ENCODE measurements at regions not wholly inside any gene's neighbourhood (a gene's known extent, or its start where the extent isn't known, plus 50 kb on each side); places are given as distances from the start of the nearest gene placed in this dataset.

DNA sequence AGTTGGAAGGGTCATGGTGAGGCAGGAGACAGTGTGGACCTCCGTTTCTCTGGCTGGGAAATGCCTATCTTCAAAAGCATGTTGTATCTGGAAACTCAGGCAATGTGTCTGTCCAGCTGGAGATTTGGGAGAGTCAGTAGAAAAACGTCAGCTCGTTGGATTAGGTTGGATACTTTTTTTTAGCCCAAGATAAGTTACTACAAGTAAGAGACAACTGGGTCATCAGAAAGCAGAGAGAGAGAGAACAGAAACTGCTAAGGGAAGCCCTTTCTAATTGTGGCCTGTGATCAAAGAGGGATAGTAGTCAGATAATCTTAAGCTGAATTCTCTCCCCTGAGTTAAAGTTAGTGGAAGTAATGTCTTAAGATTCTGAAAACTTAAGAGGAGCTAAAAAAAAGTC, 78.9 kb upstream of the ZNF280D start:
- H4K20me1 ChIP-seq (ENCODE audit: control insufficient read depth, insufficient read depth, insufficient read length), result no peaks in the 10 kb centered on the region
- no peak overlapping the region for H3K56ac ChIP-seq (ENCODE audit: insufficient read length, low read depth, low read length)
- TF ChIP-seq, protein P1, sequence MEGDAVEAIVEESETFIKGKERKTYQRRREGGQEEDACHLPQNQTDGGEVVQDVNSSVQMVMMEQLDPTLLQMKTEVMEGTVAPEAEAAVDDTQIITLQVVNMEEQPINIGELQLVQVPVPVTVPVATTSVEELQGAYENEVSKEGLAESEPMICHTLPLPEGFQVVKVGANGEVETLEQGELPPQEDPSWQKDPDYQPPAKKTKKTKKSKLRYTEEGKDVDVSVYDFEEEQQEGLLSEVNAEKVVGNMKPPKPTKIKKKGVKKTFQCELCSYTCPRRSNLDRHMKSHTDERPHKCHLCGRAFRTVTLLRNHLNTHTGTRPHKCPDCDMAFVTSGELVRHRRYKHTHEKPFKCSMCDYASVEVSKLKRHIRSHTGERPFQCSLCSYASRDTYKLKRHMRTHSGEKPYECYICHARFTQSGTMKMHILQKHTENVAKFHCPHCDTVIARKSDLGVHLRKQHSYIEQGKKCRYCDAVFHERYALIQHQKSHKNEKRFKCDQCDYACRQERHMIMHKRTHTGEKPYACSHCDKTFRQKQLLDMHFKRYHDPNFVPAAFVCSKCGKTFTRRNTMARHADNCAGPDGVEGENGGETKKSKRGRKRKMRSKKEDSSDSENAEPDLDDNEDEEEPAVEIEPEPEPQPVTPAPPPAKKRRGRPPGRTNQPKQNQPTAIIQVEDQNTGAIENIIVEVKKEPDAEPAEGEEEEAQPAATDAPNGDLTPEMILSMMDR (conservative IDR thresholded peaks at IDR 0.05), result no peak
- no peak overlapping the region for H2AFZ ChIP-seq (ENCODE audit: low read length)
- H3K27me3 ChIP-seq (ENCODE audit: insufficient read depth, low read length), result no peaks in the 10 kb centered on the region
- no peak overlapping the region for H3K14ac ChIP-seq (ENCODE audit: insufficient read depth, low read length)
- H3K23me2 ChIP-seq (ENCODE audit: insufficient read length, low read depth, low read length, poor library complexity, severe bottlenecking), result no peaks in the 10 kb centered on the region
- no peaks in the 10 kb centered on the region for H3K79me1 ChIP-seq (ENCODE audit: insufficient read depth, low read depth, low read length, poor library complexity, severe bottlenecking)
- no peak overlapping the region for H3K27ac ChIP-seq (ENCODE audit: insufficient read length, low read depth, low read length)
- H2BK20ac ChIP-seq (ENCODE audit: low read depth, low read length, poor library complexity, severe bottlenecking), result no peak overlapping the region
- H2BK15ac ChIP-seq (ENCODE audit: low read depth, low read length), result no peak overlapping the region
- peaks cover 0 to 17% (median 6%) of the 10 kb centered on the region in 3 experiments; a peak in 2 of 7 replicates for H3K36me3 Mint-ChIP-seq (ENCODE audit: insufficient read depth in 1 of 3, low read depth in 3 of 3)
- no peak overlapping the region for H2BK12ac ChIP-seq (ENCODE audit: insufficient read length, low read depth, low read length)
- H2BK5ac ChIP-seq (ENCODE audit: insufficient read length, low read length), result no peak overlapping the region
- no peak overlapping the region for H4K91ac ChIP-seq (ENCODE audit: insufficient read length, low read depth, low read length)
- peak overlapping the region in 1 of 3 experiments; percentile 3; a peak in 2 of 7 replicates for H3K27ac Mint-ChIP-seq
- no peak for DNase-seq
- WGBS (ENCODE audit: extremely low coverage, insufficient read length, low lambda C conversion rate), result no CpG with 5 or more reads among the region's 3 CpGs
- no peak overlapping the region for H4K5ac ChIP-seq (ENCODE audit: insufficient read length, low read depth, low read length)
- no peak overlapping the region for H3T11ph ChIP-seq (ENCODE audit: low read length)
- H3K9ac ChIP-seq (ENCODE audit: extremely low read depth, insufficient read length, low read length), result no peak overlapping the region
- no peaks in the 10 kb centered on the region for H3K4me1 Mint-ChIP-seq
- H2AK5ac ChIP-seq (ENCODE audit: insufficient read length, low read length), result no peak overlapping the region
- no peak overlapping the region for H4K8ac ChIP-seq (replicated peaks; ENCODE audit: insufficient read length, low read depth, low read length)
- H3K9me3 Mint-ChIP-seq, result peaks cover 8 to 15% of the 10 kb centered on the region in 2 experiments; a peak in 3 of 5 replicates
- H3K9me3 ChIP-seq (ENCODE audit: control insufficient read depth, low read depth, low read length), result no peaks in the 10 kb centered on the region
- H3K4me3 Mint-ChIP-seq, result no peak overlapping the region
- no peak overlapping the region for H3K23ac ChIP-seq (ENCODE audit: insufficient read length, low read depth, low read length)
- no peaks in the 10 kb centered on the region for H3K79me2 ChIP-seq (ENCODE audit: insufficient read depth, low read length)
- no peak overlapping the region for H3K4ac ChIP-seq (ENCODE audit: low read depth, low read length)
- no peak overlapping the region for H3K18ac ChIP-seq (ENCODE audit: insufficient read length, low read depth, low read length)
- no peak overlapping the region for H2BK120ac ChIP-seq (ENCODE audit: low read depth, low read length, poor library complexity, severe bottlenecking)
- H3K4me2 ChIP-seq (ENCODE audit: insufficient read depth, insufficient read length, low read length), result no peak overlapping the region
- no peaks in the 10 kb centered on the region for H3K27me3 Mint-ChIP-seq (ENCODE audit: low read depth)
- no peaks in the 10 kb centered on the region for H3K4me1 ChIP-seq (ENCODE audit: insufficient read depth, low read length)
